ENCODE measurements at regions not wholly inside any gene's neighbourhood (a gene's known extent, or its start where the extent isn't known, plus 50 kb on each side); places are given as distances from the start of the nearest gene placed in this dataset.

DNA sequence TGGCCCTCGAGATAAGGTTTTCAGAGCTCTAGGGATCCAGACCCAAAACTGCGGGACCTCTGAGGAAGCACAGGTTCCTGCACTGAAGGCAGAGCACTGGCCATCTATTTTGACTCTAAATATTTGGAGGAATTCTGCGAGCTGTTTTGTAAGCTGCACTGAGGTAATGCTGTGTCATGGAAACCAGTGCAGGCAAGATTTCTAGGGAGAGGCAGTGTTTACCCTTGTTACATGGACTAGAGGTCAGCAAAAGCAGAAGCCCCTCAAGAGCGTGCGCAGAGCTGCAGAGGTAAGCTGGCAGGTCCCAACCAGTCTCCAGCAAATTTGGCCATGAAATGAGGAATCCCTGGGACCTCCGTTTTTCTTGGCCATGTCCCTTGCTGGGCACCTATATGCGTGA, 137.3 kb downstream of the RNF152 start:
- TF ChIP-seq, protein P1, sequence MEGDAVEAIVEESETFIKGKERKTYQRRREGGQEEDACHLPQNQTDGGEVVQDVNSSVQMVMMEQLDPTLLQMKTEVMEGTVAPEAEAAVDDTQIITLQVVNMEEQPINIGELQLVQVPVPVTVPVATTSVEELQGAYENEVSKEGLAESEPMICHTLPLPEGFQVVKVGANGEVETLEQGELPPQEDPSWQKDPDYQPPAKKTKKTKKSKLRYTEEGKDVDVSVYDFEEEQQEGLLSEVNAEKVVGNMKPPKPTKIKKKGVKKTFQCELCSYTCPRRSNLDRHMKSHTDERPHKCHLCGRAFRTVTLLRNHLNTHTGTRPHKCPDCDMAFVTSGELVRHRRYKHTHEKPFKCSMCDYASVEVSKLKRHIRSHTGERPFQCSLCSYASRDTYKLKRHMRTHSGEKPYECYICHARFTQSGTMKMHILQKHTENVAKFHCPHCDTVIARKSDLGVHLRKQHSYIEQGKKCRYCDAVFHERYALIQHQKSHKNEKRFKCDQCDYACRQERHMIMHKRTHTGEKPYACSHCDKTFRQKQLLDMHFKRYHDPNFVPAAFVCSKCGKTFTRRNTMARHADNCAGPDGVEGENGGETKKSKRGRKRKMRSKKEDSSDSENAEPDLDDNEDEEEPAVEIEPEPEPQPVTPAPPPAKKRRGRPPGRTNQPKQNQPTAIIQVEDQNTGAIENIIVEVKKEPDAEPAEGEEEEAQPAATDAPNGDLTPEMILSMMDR (IDR thresholded peaks at IDR 0.05), result no peak
- TF ChIP-seq POLR2A (IDR thresholded peaks at IDR 0.05), result no peak
